ENCODE measurements at regions not wholly inside any gene's neighbourhood (a gene's known extent, or its start where the extent isn't known, plus 50 kb on each side); places are given as distances from the start of the nearest gene placed in this dataset.
"Not testable (repeated sequence)": the region's sequence is repeated elsewhere in the genome, so short reads cannot be mapped to it uniquely, and the experiment has no call there.

DNA sequence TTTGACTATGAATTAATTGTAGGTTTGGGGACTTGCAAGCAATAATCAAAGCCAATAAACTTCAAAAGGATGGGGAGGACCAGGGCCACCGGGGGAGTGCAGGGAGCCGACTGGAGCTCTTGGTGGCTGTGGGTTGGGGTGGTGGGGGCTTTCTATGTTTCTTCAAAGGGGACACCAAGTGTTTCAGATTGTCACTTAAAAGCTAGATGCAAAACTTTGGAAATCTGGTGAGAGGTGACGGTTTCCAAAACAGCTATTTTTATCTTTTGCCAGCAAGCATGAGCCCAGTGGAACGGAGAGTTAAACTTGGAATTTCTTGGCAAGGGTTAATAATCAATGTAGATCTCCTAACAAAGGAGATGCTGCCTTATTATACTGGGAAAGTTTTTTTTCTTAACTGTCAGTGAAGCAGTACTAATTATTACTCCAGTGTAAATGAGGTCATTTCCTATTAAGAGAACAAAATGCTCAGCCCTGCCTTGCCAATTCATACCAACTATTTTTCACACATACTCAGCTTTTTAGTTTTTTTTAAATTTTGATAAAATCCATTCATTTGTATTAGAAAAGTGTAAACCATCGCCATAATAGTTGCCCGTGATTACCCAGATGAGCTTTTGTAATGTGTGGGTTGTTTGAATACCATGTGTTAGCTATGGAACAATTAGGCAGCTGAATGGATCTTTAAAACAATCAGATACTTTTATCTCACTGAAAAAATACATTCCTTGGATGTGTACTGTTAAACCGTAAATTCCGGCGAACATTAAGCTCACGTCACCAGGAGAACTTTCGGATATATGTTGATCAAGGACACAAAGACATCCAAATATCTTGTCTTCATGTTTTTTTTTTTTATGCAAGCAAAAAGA, 95.9 kb upstream of the ZNF536 start:
- DNase-seq (ENCODE audit: low read depth in 2 of 2) = no peak

DNA sequence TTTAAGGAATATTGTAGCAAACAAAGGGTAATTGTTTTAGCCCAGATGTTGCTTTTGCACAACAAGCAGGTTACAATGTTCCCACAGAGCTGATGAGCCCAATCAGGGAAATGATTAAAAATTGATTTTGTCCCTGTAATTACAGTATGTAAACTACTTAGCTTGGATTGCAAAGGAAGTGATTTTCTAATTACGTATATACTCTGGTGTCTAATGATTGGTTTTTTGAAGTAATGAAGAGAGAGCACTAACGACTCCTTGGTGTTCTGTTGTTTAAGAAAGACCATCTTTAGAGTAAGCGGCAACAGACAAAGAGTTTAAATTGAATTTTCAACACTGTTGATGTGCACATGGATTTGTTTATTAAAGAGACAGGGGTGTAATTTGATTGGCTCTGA, 95.3 kb upstream of the ZNF536 start:
- DNase-seq (ENCODE audit: low read depth in 2 of 2) = no peak

GRCh38 chr19:30277941-30278881, 94.0 kb upstream of the ZNF536 start:
- no peak for DNase-seq (ENCODE audit: low read depth in 2 of 2)

DNA sequence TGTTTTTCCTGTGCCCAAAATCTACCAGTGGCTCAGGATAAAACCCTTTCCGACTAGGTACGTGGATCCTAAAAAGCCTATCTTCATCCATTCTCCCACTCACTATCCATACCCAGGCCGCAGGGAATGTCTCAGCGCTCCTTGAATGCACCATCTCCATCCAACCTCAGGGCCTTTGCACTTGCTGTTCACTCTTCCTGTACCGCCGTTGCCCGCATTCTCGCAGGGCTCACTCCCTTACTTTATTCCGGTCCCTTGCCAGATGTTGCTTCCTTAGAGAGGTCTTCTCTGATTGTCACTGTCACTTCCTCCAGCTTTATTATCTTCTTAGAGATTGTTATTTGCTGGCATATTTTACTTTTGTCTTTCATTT, 93.3 kb upstream of the ZNF536 start:
- DNase-seq (ENCODE audit: low read depth in 2 of 2) = no peak

GRCh38 chr19:30280018-30280417, 92.2 kb upstream of the ZNF536 start:
- DNase-seq (ENCODE audit: low read depth in 2 of 2) = no peak

- no peak for DNase-seq (ENCODE audit: low read depth in 2 of 2)
These were observed 90.3 kb upstream of the ZNF536 start for GRCh38 chr19:30281906-30282305.

- DNase-seq (ENCODE audit: low read depth in 2 of 2) = no peak
These were observed 88.6 kb upstream of the ZNF536 start for GRCh38 chr19:30283556-30283955.

DNA sequence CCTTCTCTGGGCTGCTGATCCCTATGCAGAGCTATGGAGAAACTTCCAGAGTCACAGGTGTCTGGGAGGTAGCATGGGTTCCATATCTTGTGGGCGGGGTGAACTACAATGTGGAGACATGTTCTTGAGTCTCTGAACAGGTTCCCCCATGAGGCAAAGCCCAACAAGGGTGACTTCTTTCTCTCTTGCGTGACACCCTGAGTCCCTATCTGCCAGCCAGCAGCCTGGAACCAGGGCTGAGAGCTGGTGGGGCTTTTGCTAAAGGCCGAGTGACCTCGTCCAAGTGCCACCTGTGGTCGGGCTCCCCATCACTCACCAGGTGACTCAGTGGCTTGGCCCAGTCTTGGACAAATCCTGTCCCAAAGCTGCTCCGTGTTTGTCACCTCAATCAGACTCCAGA, 88.0 kb upstream of the ZNF536 start:
- DNase-seq (ENCODE audit: low read depth in 2 of 2) = no peak

GRCh38 chr19:30284885-30285284, 87.3 kb upstream of the ZNF536 start:
- no peak for DNase-seq (ENCODE audit: low read depth in 2 of 2)

DNA sequence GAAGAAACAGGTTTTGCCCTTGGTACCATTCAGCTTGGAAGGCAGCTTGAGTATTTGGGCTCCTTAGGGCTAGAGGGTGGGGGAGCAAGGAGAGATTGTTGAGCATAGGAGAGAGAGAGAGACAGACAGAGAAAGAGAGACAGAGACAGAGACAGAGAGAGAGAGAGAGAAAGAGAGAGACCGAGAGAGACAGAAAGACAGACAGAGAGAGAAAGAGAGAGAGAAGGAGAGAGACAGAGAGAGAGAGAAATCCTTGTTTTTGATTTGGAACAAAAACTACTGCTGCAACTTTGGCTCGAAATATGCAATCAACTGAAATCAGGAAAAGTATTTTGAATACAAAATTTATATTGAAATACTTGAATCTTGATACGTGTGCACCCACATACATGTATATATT, 85.8 kb upstream of the ZNF536 start:
- no peak for DNase-seq (ENCODE audit: low read depth in 2 of 2)

DNA sequence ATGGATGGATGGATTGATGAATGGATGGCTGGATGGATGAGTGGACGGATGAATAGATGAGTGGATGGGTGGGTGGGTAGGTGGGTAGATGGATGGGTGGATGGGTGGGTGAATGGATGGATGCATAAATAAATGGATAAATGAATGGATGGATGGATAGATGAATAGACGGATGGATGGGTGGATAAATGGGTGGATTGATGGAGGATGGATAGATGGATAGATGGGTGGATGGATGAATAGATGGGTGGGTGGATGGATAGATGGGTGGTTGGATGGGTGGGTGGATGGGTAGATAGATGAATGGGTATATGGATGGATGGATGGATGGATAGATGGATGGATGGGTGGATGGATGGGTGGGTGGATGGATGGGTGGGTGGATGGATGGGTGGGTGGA, 84.9 kb upstream of the ZNF536 start:
- no peak for DNase-seq (ENCODE audit: low read depth in 2 of 2)

GRCh38 chr19:30287973-30288372, 84.2 kb upstream of the ZNF536 start:
- DNase-seq (ENCODE audit: low read depth in 2 of 2) = no peak

- no peak for DNase-seq (ENCODE audit: low read depth in 2 of 2)
These were observed 83.3 kb upstream of the ZNF536 start for GRCh38 chr19:30288911-30289310.

GRCh38 chr19:30289336-30289735, 82.8 kb upstream of the ZNF536 start:
- no peak for DNase-seq (ENCODE audit: low read depth in 2 of 2)

DNA sequence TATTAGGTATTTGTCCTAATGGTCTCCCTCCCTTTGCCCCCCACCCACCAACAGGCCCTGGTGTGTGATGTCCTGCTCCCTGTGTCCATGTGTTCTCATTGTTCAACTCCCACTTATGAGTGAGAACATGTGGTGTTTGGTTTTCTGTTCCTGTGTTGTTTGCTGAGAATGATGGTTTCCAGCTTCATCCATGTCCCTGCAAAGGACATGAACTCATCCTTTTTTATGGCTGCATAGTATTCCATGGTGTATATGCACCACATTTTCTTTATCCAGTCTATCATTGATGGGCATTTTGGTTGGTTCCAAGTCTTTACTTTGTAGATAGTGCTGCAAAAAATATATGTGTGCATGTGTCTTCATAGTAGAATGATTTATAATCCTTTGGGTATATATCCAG, 81.4 kb upstream of the ZNF536 start:
- not testable (repeated sequence) for DNase-seq (ENCODE audit: low read depth in 2 of 2)

GRCh38 chr19:30293051-30293785, 79.0 kb upstream of the ZNF536 start:
- DNase-seq (ENCODE audit: low read depth in 2 of 2) = no peak

- DNase-seq (ENCODE audit: low read depth in 2 of 2) = no peak
These were observed 74.2 kb upstream of the ZNF536 start for GRCh38 chr19:30297969-30298368.

DNA sequence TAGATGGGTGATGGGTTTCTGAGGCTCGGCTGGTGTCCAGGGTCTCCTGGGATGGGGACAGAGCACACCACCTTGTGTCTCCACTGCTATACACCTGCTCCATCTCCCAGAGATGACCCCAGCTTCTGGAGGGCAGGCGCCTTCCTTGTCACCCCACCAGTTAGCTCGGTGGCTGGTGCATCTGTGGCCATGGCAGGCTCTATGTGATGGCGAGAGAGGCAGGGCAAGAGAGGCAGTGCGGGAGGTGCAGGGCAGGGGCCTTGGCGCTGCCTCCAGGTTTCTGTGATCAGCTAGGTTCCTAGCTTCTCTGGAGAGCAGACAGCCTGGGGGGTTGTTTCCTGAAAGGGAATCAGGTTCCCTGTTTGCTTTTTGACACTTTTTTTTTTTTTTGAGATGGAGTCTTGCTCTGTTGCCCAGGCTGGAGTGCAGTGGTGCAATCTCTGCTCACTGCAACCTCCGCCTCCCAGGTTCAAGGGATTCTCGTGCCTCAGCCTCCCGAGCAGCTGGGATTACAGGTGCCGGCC, 69.0 kb upstream of the ZNF536 start:
- DNase-seq (ENCODE audit: low read depth in 2 of 2) = no peak

DNA sequence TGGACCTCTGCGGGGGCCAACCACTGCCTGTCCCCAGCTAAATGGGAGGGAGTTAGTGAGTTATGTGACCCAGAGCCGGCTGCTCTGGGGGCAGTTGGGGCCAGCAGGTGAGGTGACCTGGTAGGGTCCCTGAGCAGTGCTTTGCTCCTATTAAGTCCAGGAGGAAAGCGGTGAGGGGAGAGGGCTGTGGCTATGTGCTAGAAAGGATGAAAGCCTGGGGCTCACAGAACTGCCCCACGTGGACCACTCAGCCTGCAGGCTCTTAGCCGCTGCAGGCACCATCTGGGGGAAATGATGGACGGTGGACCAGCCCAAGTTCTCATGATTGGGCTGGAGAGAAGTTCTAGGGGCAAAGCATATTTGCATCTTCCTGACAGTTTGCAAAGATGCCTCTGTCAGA, 67.6 kb upstream of the ZNF536 start:
- no peak for DNase-seq (ENCODE audit: low read depth in 2 of 2)

- no peak for DNase-seq (ENCODE audit: low read depth in 2 of 2)
These were observed 66.7 kb upstream of the ZNF536 start for GRCh38 chr19:30305346-30306060.
